Hepatocyte (in vitro differentiated cells): ENCODE measurements at regions not wholly inside any gene's neighbourhood (a gene's known extent, or its start where the extent isn't known, plus 50 kb on each side); places are given as distances from the start of the nearest gene placed in this dataset.

ENCODE experiments used
- DNase-seq: peaks from one replicate; pipeline ENCODE4 v3.0.0-alpha.2; 2016; ENCODE audit warnings: low spot score
- H2AFZ ChIP-seq: fragments of 200-600 bp; sonication (generic); 2 replicates; pipeline ENCODE4 v1.6.0; 2016; ENCODE audit warnings: antibody characterized with exemption, mild to moderate bottlenecking
- H3K27ac ChIP-seq: fragments of 200-600 bp; sonication (generic); 2 replicates; pipeline ENCODE4 v1.5.1; 2016; ENCODE audit warnings: mild to moderate bottlenecking
- H3K27me3 ChIP-seq: fragments of 200-600 bp; sonication (generic); 2 replicates; pipeline ENCODE4 v1.6.1; 2016
- H3K36me3 ChIP-seq: fragments of 200-600 bp; sonication (generic); replicated peaks from 2 replicates; pipeline ENCODE4 v1.5.1; 2016; ENCODE audit warnings: low read depth; ENCODE audit not compliant: insufficient read depth
- H3K4me1 ChIP-seq: fragments of 200-600 bp; sonication (generic); 2 replicates; pipeline ENCODE4 v1.5.1; 2016; ENCODE audit warnings: mild to moderate bottlenecking, moderate library complexity; ENCODE audit not compliant: insufficient read depth
- H3K4me2 ChIP-seq: fragments of 200-600 bp; sonication (generic); 2 replicates; pipeline ENCODE4 v1.6.0; 2016
- H3K4me3 ChIP-seq: fragments of 200-600 bp; sonication (generic); 2 replicates; pipeline ENCODE4 v1.5.1; 2016; ENCODE audit warnings: mild to moderate bottlenecking
- H3K79me2 ChIP-seq: fragments of 200-600 bp; sonication (generic); 2 replicates; pipeline ENCODE4 v1.6.0; 2017; ENCODE audit warnings: mild to moderate bottlenecking
- H3K9me2 ChIP-seq: fragments of 200-600 bp; sonication (generic); replicated peaks from 2 replicates; pipeline ENCODE4 v1.6.0; 2017; ENCODE audit warnings: mild to moderate bottlenecking; ENCODE audit not compliant: insufficient read depth
- H3K9me3 ChIP-seq: fragments of 200-600 bp; sonication (generic); 2 replicates; pipeline ENCODE4 v1.5.1; 2016; ENCODE audit warnings: low read depth, mild to moderate bottlenecking
- H4K20me1 ChIP-seq: fragments of 200-600 bp; sonication (generic); 2 replicates; pipeline ENCODE4 v1.6.0; 2016; ENCODE audit warnings: mild to moderate bottlenecking; ENCODE audit not compliant: insufficient read depth, poor library complexity, severe bottlenecking
- CTCF ChIP-seq: fragments of 200-600 bp; sonication (generic); IDR thresholded peaks from 2 replicates; pipeline ENCODE4 v1.5.1; 2016; ENCODE audit warnings: antibody characterized with exemption, mild to moderate bottlenecking; ENCODE audit not compliant: poor library complexity
- EZH2 ChIP-seq: fragments of 200-600 bp; sonication (generic); IDR thresholded peaks from 2 replicates; pipeline ENCODE4 v1.6.1; 2016; ENCODE audit warnings: antibody characterized with exemption, mild to moderate bottlenecking, borderline replicate concordance
- EZH2phosphoT487 ChIP-seq: fragments of 200-600 bp; sonication (generic); IDR thresholded peaks from one replicate; pipeline ENCODE4 v1.6.1; 2018; ENCODE audit warnings: antibody characterized with exemption, mild to moderate bottlenecking, low read depth, moderate library complexity; ENCODE audit not compliant: unreplicated experiment, severe bottlenecking
- WGBS: methylation state at CpG from one replicate; pipeline ENCODE4 v1.1.6; 2016; ENCODE audit warnings: low lambda C conversion rate; ENCODE audit errors: missing lambda C conversion rate; 5-methylcytosine and 5-hydroxymethylcytosine counted together

DNA sequence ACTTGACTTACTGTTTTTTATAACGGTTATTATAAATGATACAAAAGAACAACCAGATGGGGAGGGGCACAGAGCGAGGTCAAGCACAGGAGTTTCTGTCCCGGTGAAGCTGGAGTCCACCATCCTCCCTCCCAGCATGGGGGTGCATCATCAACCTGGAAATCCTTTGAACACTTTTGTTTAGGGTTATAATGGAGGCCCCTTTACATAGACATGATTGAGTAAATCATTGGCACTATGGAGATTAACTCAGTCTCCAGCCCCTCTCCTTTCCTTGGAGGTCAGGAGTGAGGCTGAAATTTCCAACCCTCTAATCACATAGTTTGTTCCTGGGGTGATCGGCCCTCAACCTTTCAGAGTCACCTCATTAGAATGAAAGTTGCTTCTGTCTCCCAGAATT lies 71.8 kb upstream of the ANKEF1 start:
- TF ChIP-seq CTCF = no peak
- no peak for TF ChIP-seq EZH2
- no peak for TF ChIP-seq EZH2phosphoT487
- H3K4me1 ChIP-seq = no peaks in the 10 kb centered on the region
- no peak overlapping the region for H3K4me2 ChIP-seq
- no peaks in the 10 kb centered on the region for H3K79me2 ChIP-seq
- H2AFZ ChIP-seq = no peak overlapping the region
- H3K9me3 ChIP-seq = no peaks in the 10 kb centered on the region
- DNase-seq = no peak
- H3K4me3 ChIP-seq = no peak overlapping the region
- no peaks in the 10 kb centered on the region for H4K20me1 ChIP-seq
- 78% methylated on average over 4 of the region's 4 CpGs for WGBS
- no peak overlapping the region for H3K27ac ChIP-seq
- H3K36me3 ChIP-seq = no peaks in the 10 kb centered on the region
- H3K9me2 ChIP-seq = no peaks in the 10 kb centered on the region
- peaks cover 11% of the 10 kb centered on the region for H3K27me3 ChIP-seq

DNA sequence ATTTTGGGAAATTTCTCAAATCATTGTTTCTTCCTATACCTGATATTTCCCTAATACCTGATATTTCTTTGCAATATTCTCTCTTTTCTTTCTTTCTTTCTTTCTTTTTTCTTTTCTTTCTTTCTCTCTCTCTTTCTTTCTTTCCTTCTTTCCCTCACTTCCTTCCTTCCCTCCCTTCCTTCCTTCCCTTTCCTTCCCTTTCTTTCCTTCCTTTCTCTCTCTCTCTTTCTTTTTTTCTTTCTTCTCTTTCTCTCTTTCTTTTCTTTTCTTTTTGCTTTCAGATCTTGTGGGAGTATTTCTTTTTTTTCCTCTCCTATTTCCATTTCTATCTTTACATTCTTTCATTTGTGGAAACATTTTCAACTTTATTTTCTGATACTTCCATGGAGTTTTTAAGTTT lies 76.1 kb upstream of the ANKEF1 start:
- Histone ChIP-seq H3K36me3 (no peaks in the 10 kb centered on the region), H4K20me1 (no peaks in the 10 kb centered on the region), H3K9me2 (no peaks in the 10 kb centered on the region), H3K4me2 (no peak overlapping the region), H3K4me1 (no peaks in the 10 kb centered on the region), H3K79me2 (no peaks in the 10 kb centered on the region), H2AFZ (no peak overlapping the region), H3K4me3 (no peak overlapping the region), H3K9me3 (no peaks in the 10 kb centered on the region), H3K27me3 (no peaks in the 10 kb centered on the region), H3K27ac (no peak overlapping the region)
- TF ChIP-seq EZH2phosphoT487 (no peak), EZH2 (no peak), CTCF (no peak)
- DNase-seq = no peak

GRCh38 chr20:9955646-9956045 lies 79.1 kb upstream of the ANKEF1 start:
- Histone ChIP-seq H3K27ac (no peak overlapping the region), H4K20me1 (no peaks in the 10 kb centered on the region), H3K9me2 (no peaks in the 10 kb centered on the region), H3K27me3 (no peaks in the 10 kb centered on the region), H3K36me3 (no peaks in the 10 kb centered on the region), H3K4me2 (no peak overlapping the region), H3K4me1 (no peaks in the 10 kb centered on the region), H2AFZ (no peak overlapping the region), H3K4me3 (no peak overlapping the region), H3K79me2 (no peaks in the 10 kb centered on the region), H3K9me3 (no peaks in the 10 kb centered on the region)
- no peak for DNase-seq
- TF ChIP-seq EZH2phosphoT487 = no peak
- no peak for TF ChIP-seq EZH2
- 86% methylated on average over 3 of the region's 3 CpGs for WGBS

GRCh38 chr20:9949563-9949962 lies 85.2 kb upstream of the ANKEF1 start:
- Histone ChIP-seq H3K36me3 (no peaks in the 10 kb centered on the region), H3K27me3 (no peaks in the 10 kb centered on the region), H4K20me1 (no peaks in the 10 kb centered on the region), H3K4me3 (no peak overlapping the region), H3K4me1 (no peaks in the 10 kb centered on the region), H3K9me3 (no peaks in the 10 kb centered on the region), H2AFZ (no peak overlapping the region), H3K27ac (no peak overlapping the region), H3K4me2 (no peak overlapping the region), H3K79me2 (no peaks in the 10 kb centered on the region), H3K9me2 (no peaks in the 10 kb centered on the region)
- WGBS = 43% methylated on average over 1 of the region's 1 CpG
- TF ChIP-seq CTCF (no peak), EZH2phosphoT487 (no peak), EZH2 (no peak)
- no peak for DNase-seq
